RWPE2 (cell line): ENCODE measurements at regions not wholly inside any gene's neighbourhood (a gene's known extent, or its start where the extent isn't known, plus 50 kb on each side); places are given as distances from the start of the nearest gene placed in this dataset.

Experiments
- ATAC-seq: fragments of 200-7000 bp; cut with Tn5 transposase; 3 replicates; pipeline ENCODE4 v1.9.1; 2021; ENCODE audit warnings: low read depth
- DNase-seq: peaks from one replicate; pipeline ENCODE4 v3.0.0-alpha.2; 2020; ENCODE audit warnings: low spot score
- H3K27ac ChIP-seq: fragments of 450-650 bp; 2 replicates; pipeline ENCODE4 v1.5.1; 2017; ENCODE audit warnings: mild to moderate bottlenecking; ENCODE audit not compliant: poor library complexity, severe bottlenecking
- H3K27me3 ChIP-seq: fragments of 250-450 bp; sonication (Bioruptor Pico); 2 replicates; pipeline ENCODE4 v1.5.1; 2021; ENCODE audit warnings: mild to moderate bottlenecking, moderate library complexity; ENCODE audit not compliant: insufficient read depth, poor library complexity, severe bottlenecking
- H3K36me3 ChIP-seq: fragments of 250-450 bp; sonication (Bioruptor Pico); 2 replicates; pipeline ENCODE4 v1.5.1; 2020; ENCODE audit warnings: low read depth, mild to moderate bottlenecking, moderate library complexity
- H3K4me1 ChIP-seq: fragments of 250-450 bp; sonication (Bioruptor Pico); 2 replicates; pipeline ENCODE4 v1.5.1; 2021; ENCODE audit warnings: mild to moderate bottlenecking, moderate library complexity; ENCODE audit not compliant: insufficient read depth, poor library complexity, severe bottlenecking
- H3K4me3 ChIP-seq: fragments of 250-450 bp; sonication (Bioruptor Pico); 2 replicates; pipeline ENCODE4 v1.5.1; 2021; ENCODE audit warnings: mild to moderate bottlenecking, moderate library complexity; ENCODE audit not compliant: severe bottlenecking
- H3K9me3 ChIP-seq: fragments of 250-450 bp; sonication (Bioruptor Pico); 2 replicates; pipeline ENCODE4 v1.5.1; 2021; ENCODE audit warnings: mild to moderate bottlenecking, moderate library complexity; ENCODE audit not compliant: severe bottlenecking
- CTCF ChIP-seq: fragments of 450-650 bp; IDR thresholded peaks from one replicate; pipeline ENCODE4 v1.5.1; 2017; ENCODE audit warnings: mild to moderate bottlenecking, moderate library complexity; ENCODE audit not compliant: poor library complexity, severe bottlenecking

- H3K4me3 ChIP-seq: no peak overlapping the region
- H3K36me3 ChIP-seq: no peaks in the 10 kb centered on the region
- TF ChIP-seq CTCF: no peak
- no peak for DNase-seq
- H3K4me1 ChIP-seq: peaks cover 15% of the 10 kb centered on the region
- no peak for ATAC-seq
- no peaks in the 10 kb centered on the region for H3K27me3 ChIP-seq
- no peaks in the 10 kb centered on the region for H3K9me3 ChIP-seq
- no peak overlapping the region for H3K27ac ChIP-seq
Measured at GRCh38 chr21:27691006-27691405, 724.1 kb upstream of the ADAMTS5 start.

- ATAC-seq (no peak), DNase-seq (no peak)
- Histone ChIP-seq H3K36me3 (no peaks in the 10 kb centered on the region), H3K27me3 (no peaks in the 10 kb centered on the region), H3K4me3 (no peak overlapping the region), H3K4me1 (peaks cover 15% of the 10 kb centered on the region), H3K9me3 (no peaks in the 10 kb centered on the region), H3K27ac (no peak overlapping the region)
- no peak for TF ChIP-seq CTCF
Measured at GRCh38 chr21:27690426-27690825, 723.5 kb upstream of the ADAMTS5 start.

GRCh38 chr21:27688773-27689172 is 721.9 kb upstream of the ADAMTS5 start:
- TF ChIP-seq CTCF: no peak
- Histone ChIP-seq H3K9me3 (no peaks in the 10 kb centered on the region), H3K36me3 (no peaks in the 10 kb centered on the region), H3K4me1 (peaks cover 8% of the 10 kb centered on the region), H3K27ac (no peak overlapping the region), H3K27me3 (no peaks in the 10 kb centered on the region), H3K4me3 (no peak overlapping the region)
- ATAC-seq (no peak), DNase-seq (no peak)

GRCh38 chr21:27683292-27683691 is 716.4 kb upstream of the ADAMTS5 start:
- Histone ChIP-seq H3K36me3 (no peaks in the 10 kb centered on the region; the same call in 1 of the 2 replicates), H3K27ac (no peak overlapping the region), H3K27me3 (no peaks in the 10 kb centered on the region), H3K9me3 (no peaks in the 10 kb centered on the region), H3K4me3 (no peak overlapping the region), H3K4me1 (peaks cover 17% of the 10 kb centered on the region)
- no peak for TF ChIP-seq CTCF
- ATAC-seq (no peak), DNase-seq (no peak)

- ATAC-seq (peak; percentile 61; the same call in 1 of the 3 replicates), DNase-seq (no peak)
- Histone ChIP-seq H3K27ac (peak overlapping the region; percentile 26), H3K36me3 (no peaks in the 10 kb centered on the region; the same call in 1 of the 2 replicates), H3K4me1 (peaks cover 17% of the 10 kb centered on the region), H3K9me3 (no peaks in the 10 kb centered on the region), H3K27me3 (no peaks in the 10 kb centered on the region), H3K4me3 (no peak overlapping the region)
- TF ChIP-seq CTCF: no peak
Measured at GRCh38 chr21:27681841-27682240, 715.0 kb upstream of the ADAMTS5 start.
